GM21717 (cell line): ENCODE measurements at regions not wholly inside any gene's neighbourhood (a gene's known extent, or its start where the extent isn't known, plus 50 kb on each side); places are given as distances from the start of the nearest gene placed in this dataset.

Experiments
- ATAC-seq: cut with Tn5 transposase; IDR thresholded peaks from one replicate; pipeline ENCODE4 v1.9.1; 2021; ENCODE audit warnings: mild to moderate bottlenecking, moderate library complexity; ENCODE audit not compliant: unreplicated experiment

- no peak for ATAC-seq
These were observed 439.7 kb upstream of the IGFBP3 start for GRCh38 chr7:46360811-46361210.

- no peak for ATAC-seq
These were observed 439.2 kb upstream of the IGFBP3 start for GRCh38 chr7:46360296-46360695.

GRCh38 chr7:46357851-46358250 lies 436.8 kb upstream of the IGFBP3 start:
- no peak for ATAC-seq

- ATAC-seq = no peak
These were observed 436.2 kb upstream of the IGFBP3 start for GRCh38 chr7:46357290-46357689.

- no peak for ATAC-seq
These were observed 435.3 kb upstream of the IGFBP3 start for GRCh38 chr7:46356371-46356770.

- ATAC-seq = no peak
These were observed 434.3 kb upstream of the IGFBP3 start for GRCh38 chr7:46355331-46355730.

- ATAC-seq = no peak
These were observed 431.2 kb upstream of the IGFBP3 start for GRCh38 chr7:46352004-46352954.

- no peak for ATAC-seq
These were observed 428.4 kb upstream of the IGFBP3 start for GRCh38 chr7:46349490-46349889.

- ATAC-seq = no peak
These were observed 423.5 kb upstream of the IGFBP3 start for GRCh38 chr7:46344533-46344932.

- no peak for ATAC-seq
These were observed 422.7 kb upstream of the IGFBP3 start for GRCh38 chr7:46343802-46344201.

GRCh38 chr7:46322937-46323336 lies 401.9 kb upstream of the IGFBP3 start:
- no peak for ATAC-seq

- ATAC-seq = no peak
These were observed 400.6 kb upstream of the IGFBP3 start for GRCh38 chr7:46321556-46322205.

GRCh38 chr7:46320956-46321355 lies 399.9 kb upstream of the IGFBP3 start:
- ATAC-seq = no peak

- ATAC-seq = no peak
These were observed 398.8 kb upstream of the IGFBP3 start for GRCh38 chr7:46319841-46320240.

- no peak for ATAC-seq
These were observed 397.2 kb upstream of the IGFBP3 start for GRCh38 chr7:46318276-46318675.

- ATAC-seq = no peak
These were observed 396.2 kb upstream of the IGFBP3 start for GRCh38 chr7:46317256-46317655.

- no peak for ATAC-seq
These were observed 394.8 kb upstream of the IGFBP3 start for GRCh38 chr7:46315891-46316290.

- no peak for ATAC-seq
These were observed 380.6 kb upstream of the IGFBP3 start for GRCh38 chr7:46301677-46302076.

- no peak for ATAC-seq
These were observed 376.4 kb upstream of the IGFBP3 start for GRCh38 chr7:46297515-46297914.

GRCh38 chr7:46296526-46296925 lies 375.5 kb upstream of the IGFBP3 start:
- ATAC-seq = no peak

GRCh38 chr7:46294381-46294780 lies 373.3 kb upstream of the IGFBP3 start:
- no peak for ATAC-seq

GRCh38 chr7:46292741-46293140 lies 371.7 kb upstream of the IGFBP3 start:
- ATAC-seq = no peak
